DMS114 treated with DMSO at 0.1 percent for 48 hours (cell line): ENCODE measurements at regions not wholly inside any gene's neighbourhood (a gene's known extent, or its start where the extent isn't known, plus 50 kb on each side); places are given as distances from the start of the nearest gene placed in this dataset.

Experiments
- DNase-seq: peaks from one replicate; lab custom pipeline; 2025; ENCODE audit not compliant: unreplicated experiment; lab: John Stamatoyannopoulos, UW

GRCh38 chr4:1512738-1513660 is 106.8 kb upstream of the NKX1-1 start:
- peak; percentile 40 for DNase-seq

- no peak for DNase-seq
Measured at GRCh38 chr4:1512051-1512737, 106.0 kb upstream of the NKX1-1 start.

- DNase-seq = no peak
Measured at GRCh38 chr4:1511441-1512041, 105.3 kb upstream of the NKX1-1 start.

- DNase-seq = no peak
Measured at GRCh38 chr4:1510931-1511330, 104.7 kb upstream of the NKX1-1 start.

GRCh38 chr4:1509366-1509765 is 103.1 kb upstream of the NKX1-1 start:
- no peak for DNase-seq

GRCh38 chr4:1508161-1509160 is 102.2 kb upstream of the NKX1-1 start:
- no peak for DNase-seq

- DNase-seq = no peak
Measured at GRCh38 chr4:1506956-1507721, 100.9 kb upstream of the NKX1-1 start.

- no peak for DNase-seq
Measured at GRCh38 chr4:1505511-1506460, 99.5 kb upstream of the NKX1-1 start.

GRCh38 chr4:1504595-1505500 is 98.6 kb upstream of the NKX1-1 start:
- no peak for DNase-seq

GRCh38 chr4:1503583-1504471 is 97.6 kb upstream of the NKX1-1 start:
- no peak for DNase-seq

GRCh38 chr4:1502976-1503375 is 96.7 kb upstream of the NKX1-1 start:
- no peak for DNase-seq

GRCh38 chr4:1502501-1502886 is 96.3 kb upstream of the NKX1-1 start:
- no peak for DNase-seq

- DNase-seq = no peak
Measured at GRCh38 chr4:1501754-1502500, 95.7 kb upstream of the NKX1-1 start.

- no peak for DNase-seq
Measured at GRCh38 chr4:1500966-1501753, 94.9 kb upstream of the NKX1-1 start.

- no peak for DNase-seq
Measured at GRCh38 chr4:1500231-1500965, 94.2 kb upstream of the NKX1-1 start.
